GM19328 (cell line): ENCODE measurements at regions not wholly inside any gene's neighbourhood (a gene's known extent, or its start where the extent isn't known, plus 50 kb on each side); places are given as distances from the start of the nearest gene placed in this dataset.

Experiments used
- ATAC-seq: cut with Tn5 transposase; IDR thresholded peaks from one replicate; pipeline ENCODE4 v1.9.1; 2021; ENCODE audit warnings: mild to moderate bottlenecking, moderate library complexity; ENCODE audit not compliant: unreplicated experiment

- ATAC-seq = no peak
These were observed 557.0 kb downstream of the HAO1 start for GRCh38 chr20:7383216-7383615.

GRCh38 chr20:7387638-7388193 is 552.5 kb downstream of the HAO1 start:
- no peak for ATAC-seq

- no peak for ATAC-seq
These were observed 551.0 kb downstream of the HAO1 start for GRCh38 chr20:7389216-7389615.

GRCh38 chr20:7392542-7393206 is 547.6 kb downstream of the HAO1 start:
- ATAC-seq = no peak

GRCh38 chr20:7399114-7399513 is 541.1 kb downstream of the HAO1 start:
- ATAC-seq = no peak

- no peak for ATAC-seq
These were observed 540.7 kb downstream of the HAO1 start for GRCh38 chr20:7399575-7399974.

GRCh38 chr20:7406671-7407070 is 533.6 kb downstream of the HAO1 start:
- ATAC-seq = no peak

- no peak for ATAC-seq
These were observed 530.1 kb downstream of the HAO1 start for GRCh38 chr20:7410150-7410549.

- no peak for ATAC-seq
These were observed 529.2 kb downstream of the HAO1 start for GRCh38 chr20:7411075-7411474.

- no peak for ATAC-seq
These were observed 524.8 kb downstream of the HAO1 start for GRCh38 chr20:7415427-7415826.

GRCh38 chr20:7416382-7416781 is 523.9 kb downstream of the HAO1 start:
- no peak for ATAC-seq

- no peak for ATAC-seq
These were observed 519.9 kb downstream of the HAO1 start for GRCh38 chr20:7420345-7420744.

- ATAC-seq = no peak
These were observed 513.3 kb downstream of the HAO1 start for GRCh38 chr20:7426890-7427496.

- no peak for ATAC-seq
These were observed 511.3 kb downstream of the HAO1 start for GRCh38 chr20:7428946-7429345.

GRCh38 chr20:7432612-7433011 is 507.6 kb downstream of the HAO1 start:
- ATAC-seq = no peak

GRCh38 chr20:7437311-7437710 is 502.9 kb downstream of the HAO1 start:
- ATAC-seq = no peak

GRCh38 chr20:7449269-7449668 is 491.0 kb downstream of the HAO1 start:
- no peak for ATAC-seq

GRCh38 chr20:7452890-7453289 is 487.4 kb downstream of the HAO1 start:
- no peak for ATAC-seq

GRCh38 chr20:7454047-7454446 is 486.2 kb downstream of the HAO1 start:
- ATAC-seq = no peak

GRCh38 chr20:7458459-7458858 is 481.8 kb downstream of the HAO1 start:
- no peak for ATAC-seq

GRCh38 chr20:7459083-7459482 is 481.2 kb downstream of the HAO1 start:
- ATAC-seq = no peak

- no peak for ATAC-seq
These were observed 477.0 kb downstream of the HAO1 start for GRCh38 chr20:7463290-7463689.

- no peak for ATAC-seq
These were observed 469.3 kb downstream of the HAO1 start for GRCh38 chr20:7470912-7471311.
